ENCODE measurements at regions not wholly inside any gene's neighbourhood (a gene's known extent, or its start where the extent isn't known, plus 50 kb on each side); places are given as distances from the start of the nearest gene placed in this dataset.
"Not testable (repeated sequence)": the region's sequence is repeated elsewhere in the genome, so short reads cannot be mapped to it uniquely, and the experiment has no call there.

DNA sequence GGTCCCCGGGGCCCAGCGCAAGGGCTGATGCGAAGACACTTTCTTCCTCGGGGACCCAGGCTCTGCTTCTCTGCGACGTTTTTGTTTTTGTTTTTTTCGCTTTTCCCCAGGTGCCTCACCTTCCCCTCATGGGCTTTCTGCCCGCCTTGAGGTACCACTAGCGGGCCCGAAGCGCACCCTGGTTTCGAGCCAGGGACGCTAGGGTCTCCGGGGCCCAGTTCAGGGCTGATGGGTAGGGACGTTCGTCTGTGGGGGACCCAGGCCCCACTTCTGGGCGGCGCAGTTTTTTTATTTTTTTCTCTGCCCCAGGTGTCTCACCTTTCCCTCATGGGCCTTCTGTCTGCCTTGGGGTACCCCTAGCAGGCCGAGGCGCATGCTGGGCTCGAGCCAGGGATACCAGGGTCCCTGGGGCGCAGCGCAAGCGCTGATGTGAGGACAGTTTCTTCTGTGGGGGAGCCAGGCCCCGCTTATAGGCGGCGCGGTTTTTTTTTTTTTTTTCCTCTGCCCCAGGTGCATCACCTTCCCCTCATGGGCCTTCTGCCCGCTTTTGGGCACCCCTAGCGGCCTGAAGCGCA, 530.0 kb downstream of the FOXD4L4 start:
- CTCF ChIA-PET; DNase-seq (ENCODE audit: extremely low spot score); POLR2A ChIA-PET: not testable (repeated sequence)

DNA sequence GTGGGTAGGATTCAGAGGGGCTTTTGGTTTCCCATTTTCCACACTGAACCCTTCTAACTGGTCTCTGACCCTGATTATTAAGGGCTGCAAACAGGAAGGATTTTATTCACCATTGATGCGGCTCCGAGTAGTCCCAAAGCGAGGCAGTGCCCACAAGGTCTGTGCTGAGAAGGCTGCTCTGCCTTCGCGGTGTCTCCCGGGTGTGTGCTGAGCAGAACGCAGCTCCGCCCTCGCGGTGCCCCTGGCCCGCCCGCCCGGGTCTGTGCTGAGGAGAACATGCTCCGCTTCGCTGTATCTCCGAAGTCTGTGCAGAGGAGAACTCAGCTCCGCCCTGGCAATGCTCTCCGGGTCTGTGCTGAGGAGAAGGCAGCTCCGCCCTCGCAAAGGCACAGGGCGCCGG, 530.7 kb downstream of the FOXD4L4 start:
- POLR2A ChIA-PET; CTCF ChIA-PET; DNase-seq (ENCODE audit: extremely low spot score): not testable (repeated sequence)

DNA sequence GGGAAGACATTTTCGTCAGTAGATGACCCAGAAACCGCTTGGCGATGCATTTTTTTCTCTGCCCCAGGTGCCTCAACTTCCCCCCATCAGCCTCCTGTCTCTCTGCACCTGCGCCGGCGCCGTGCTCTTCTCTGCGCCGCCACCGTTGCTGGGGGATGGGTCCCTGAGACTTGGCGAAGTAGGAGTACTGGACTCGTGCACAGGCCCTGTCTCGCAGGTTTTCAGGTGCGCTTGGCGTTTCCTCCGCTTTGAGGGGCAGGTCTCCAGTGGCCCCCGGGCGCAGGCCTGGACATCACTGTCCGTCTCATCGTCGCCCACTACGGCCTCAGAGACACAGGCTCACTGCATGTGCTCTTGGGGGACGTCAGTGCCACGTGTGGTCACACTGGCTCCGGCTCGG, 532.1 kb downstream of the FOXD4L4 start:
- POLR2A ChIA-PET; DNase-seq (ENCODE audit: extremely low spot score); CTCF ChIA-PET: not testable (repeated sequence)

DNA sequence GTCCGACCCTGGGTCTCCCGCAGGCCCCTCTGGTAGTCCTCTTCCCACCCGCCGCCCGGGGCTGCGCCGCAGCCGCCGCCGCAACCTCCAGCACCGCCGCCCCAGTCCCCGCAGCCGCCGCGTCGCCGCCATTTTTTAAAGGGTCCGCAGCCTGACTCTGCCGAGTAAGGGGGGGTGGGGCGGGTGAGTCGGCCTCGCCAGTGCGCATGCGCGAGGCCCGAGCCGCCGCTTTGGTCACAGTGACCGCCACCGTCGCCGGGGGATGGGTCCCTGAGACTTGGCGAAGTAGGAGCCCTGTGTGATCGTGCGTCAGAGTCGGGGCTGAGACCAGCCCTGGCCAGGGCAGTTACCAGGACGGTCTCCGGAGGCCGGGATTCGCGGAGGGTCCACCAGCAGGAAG, 532.8 kb downstream of the FOXD4L4 start:
- POLR2A ChIA-PET; DNase-seq (ENCODE audit: extremely low spot score); CTCF ChIA-PET: not testable (repeated sequence)

DNA sequence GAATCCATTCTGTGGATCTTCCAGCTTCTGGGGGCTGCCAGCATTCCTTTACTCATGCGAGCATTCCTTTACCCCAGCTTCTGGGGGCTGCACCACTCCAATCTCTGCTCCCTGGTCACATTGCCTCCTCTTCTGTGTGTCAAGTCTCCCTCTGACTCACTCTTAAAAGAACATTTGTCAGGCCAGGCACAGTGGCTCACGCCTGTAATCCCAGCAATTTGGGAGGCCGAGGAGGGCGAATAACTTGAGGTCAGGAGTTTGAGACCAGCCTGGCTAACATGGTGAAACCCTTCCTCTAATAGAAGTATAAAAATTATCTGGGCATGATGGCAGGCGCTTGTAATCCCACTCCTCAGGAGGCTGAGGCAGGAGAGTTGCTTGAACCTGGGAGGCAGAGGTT, 541.9 kb downstream of the FOXD4L4 start:
- DNase-seq (ENCODE audit: extremely low spot score); CTCF ChIA-PET; POLR2A ChIA-PET: not testable (repeated sequence)
